GM12864 (cell line): ENCODE measurements at regions not wholly inside any gene's neighbourhood (a gene's known extent, or its start where the extent isn't known, plus 50 kb on each side); places are given as distances from the start of the nearest gene placed in this dataset.

Experiments
- DNase-seq: peaks from one replicate; pipeline ENCODE4 v3.0.0-alpha.2; 2011; ENCODE audit warnings: low read depth
- H3K4me3 ChIP-seq: 2 replicates; pipeline ENCODE4 v1.5.1; 2011; ENCODE audit warnings: mild to moderate bottlenecking, low read depth, low read length, control low read depth
- TF ChIP-seq, protein P1 (sequence below): IDR thresholded peaks from 2 replicates; pipeline ENCODE4 v1.5.1; 2011; ENCODE audit warnings: low read depth, mild to moderate bottlenecking, moderate library complexity, low read length, control low read depth, inconsistent platforms; ENCODE audit errors: missing control alignments

DNA sequence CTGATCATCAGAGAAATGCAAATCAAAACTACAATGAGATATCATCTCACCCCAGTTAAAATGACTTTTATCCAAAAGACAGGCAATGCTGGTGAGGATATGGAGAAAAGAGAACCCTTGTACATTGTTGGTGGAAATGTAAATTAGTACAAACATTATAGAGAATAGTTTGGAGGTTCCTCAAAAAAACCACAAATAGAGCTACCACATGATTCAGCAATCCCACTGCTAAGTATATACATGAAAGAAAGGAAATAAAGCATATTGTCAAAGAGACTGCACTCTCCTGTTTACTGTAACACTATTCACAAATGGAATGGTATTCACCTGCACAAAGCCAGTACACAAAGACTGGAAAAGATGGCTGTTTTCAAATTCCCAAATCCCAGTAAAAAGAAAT lies 1233.7 kb downstream of the PCDH17 start:
- DNase-seq = no peak
- TF ChIP-seq, protein P1, sequence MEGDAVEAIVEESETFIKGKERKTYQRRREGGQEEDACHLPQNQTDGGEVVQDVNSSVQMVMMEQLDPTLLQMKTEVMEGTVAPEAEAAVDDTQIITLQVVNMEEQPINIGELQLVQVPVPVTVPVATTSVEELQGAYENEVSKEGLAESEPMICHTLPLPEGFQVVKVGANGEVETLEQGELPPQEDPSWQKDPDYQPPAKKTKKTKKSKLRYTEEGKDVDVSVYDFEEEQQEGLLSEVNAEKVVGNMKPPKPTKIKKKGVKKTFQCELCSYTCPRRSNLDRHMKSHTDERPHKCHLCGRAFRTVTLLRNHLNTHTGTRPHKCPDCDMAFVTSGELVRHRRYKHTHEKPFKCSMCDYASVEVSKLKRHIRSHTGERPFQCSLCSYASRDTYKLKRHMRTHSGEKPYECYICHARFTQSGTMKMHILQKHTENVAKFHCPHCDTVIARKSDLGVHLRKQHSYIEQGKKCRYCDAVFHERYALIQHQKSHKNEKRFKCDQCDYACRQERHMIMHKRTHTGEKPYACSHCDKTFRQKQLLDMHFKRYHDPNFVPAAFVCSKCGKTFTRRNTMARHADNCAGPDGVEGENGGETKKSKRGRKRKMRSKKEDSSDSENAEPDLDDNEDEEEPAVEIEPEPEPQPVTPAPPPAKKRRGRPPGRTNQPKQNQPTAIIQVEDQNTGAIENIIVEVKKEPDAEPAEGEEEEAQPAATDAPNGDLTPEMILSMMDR = no peak
- no peak overlapping the region for H3K4me3 ChIP-seq

- no peak overlapping the region for H3K4me3 ChIP-seq
- no peak for DNase-seq
- TF ChIP-seq, protein P1 = no peak
These were observed 1238.0 kb downstream of the PCDH17 start for GRCh38 chr13:58869566-58869965.

- no peak overlapping the region for H3K4me3 ChIP-seq
- no peak for DNase-seq
- TF ChIP-seq, protein P1 = no peak
These were observed 1244.9 kb downstream of the PCDH17 start for GRCh38 chr13:58876473-58876872.

DNA sequence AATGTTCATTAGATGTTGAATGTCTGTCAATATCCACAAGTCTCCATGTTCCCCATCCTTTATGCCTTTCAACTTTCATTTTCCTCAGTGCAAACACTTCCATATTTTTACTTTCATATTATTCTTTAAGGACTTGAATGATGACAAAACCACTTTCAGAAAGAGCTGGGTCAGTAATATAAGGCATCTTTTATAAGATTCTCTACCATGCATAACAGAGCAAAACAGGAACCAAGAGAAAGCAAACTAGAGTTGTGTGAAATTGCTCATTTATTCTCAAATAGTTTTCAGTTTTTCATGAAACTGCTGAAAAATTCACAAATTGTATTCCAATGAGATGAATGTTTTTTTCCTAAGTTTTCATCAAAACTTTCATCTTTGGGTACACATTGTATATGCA lies 1247.6 kb downstream of the PCDH17 start:
- DNase-seq = no peak
- TF ChIP-seq, protein P1 = no peak
- H3K4me3 ChIP-seq = no peak overlapping the region

- H3K4me3 ChIP-seq = no peak overlapping the region
- TF ChIP-seq, protein P1 = no peak
- no peak for DNase-seq
These were observed 1251.0 kb downstream of the PCDH17 start for GRCh38 chr13:58882516-58882915.

DNA sequence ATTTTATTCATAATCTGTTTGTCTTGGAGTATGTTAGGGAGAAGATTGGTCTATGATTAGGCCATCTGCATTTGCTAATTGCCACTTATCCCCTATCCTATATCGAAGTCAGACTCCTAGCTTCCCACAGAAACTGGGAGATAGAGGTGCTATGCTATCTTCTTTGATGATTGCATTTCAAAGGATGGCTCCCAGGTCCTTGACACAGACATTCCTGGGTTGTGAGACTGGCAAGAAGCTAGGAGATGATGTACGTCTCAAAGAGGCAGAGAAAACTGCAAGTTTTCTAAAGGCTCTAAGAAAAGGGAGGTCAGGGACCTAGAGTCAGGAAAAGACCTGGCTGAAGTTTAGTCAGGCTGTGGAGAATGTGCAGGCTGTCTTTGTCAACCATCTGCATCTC lies 1251.9 kb downstream of the PCDH17 start:
- TF ChIP-seq, protein P1 = no peak

DNA sequence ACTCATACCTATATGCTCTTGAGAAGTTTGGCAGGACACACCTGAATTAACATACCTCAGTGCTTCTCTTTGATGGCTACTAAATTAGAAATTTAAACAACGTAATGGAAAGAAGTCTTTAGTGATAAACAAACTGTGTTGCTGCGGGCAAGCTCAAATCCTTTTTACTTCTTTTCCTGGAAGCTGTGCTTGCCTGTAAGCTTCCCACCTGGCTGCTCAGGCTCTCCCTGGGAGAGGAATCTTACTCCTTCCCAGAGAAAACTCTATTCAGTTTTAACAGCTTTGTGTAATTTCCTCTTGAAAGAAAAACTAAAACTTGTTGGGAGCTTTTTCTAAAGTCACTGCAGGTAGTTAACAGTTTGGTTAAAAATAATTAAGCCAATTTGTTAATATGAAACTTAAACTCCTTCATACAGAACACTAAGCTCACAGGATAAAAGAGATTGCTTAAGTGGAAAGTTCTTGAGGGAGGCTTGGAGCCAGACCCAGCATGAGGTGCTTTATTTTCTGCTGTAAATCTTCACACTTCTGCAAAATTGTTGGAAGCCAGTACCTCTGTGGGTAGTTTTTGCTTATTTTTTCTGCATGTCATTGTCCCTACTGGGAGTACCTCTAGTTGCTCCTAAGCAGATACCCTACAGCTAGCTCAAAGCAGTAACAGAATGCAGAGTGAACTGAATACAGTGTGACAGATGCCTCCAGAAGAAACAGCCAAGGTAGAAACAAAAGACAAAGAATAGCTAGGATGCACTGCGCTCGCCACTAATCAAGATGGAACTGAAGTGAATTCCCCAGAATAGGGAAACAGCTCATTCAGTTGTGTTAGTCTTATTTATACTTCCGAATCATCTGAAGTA lies 1253.0 kb downstream of the PCDH17 start:
- TF ChIP-seq, protein P1 = no peak
- no peak overlapping the region for H3K4me3 ChIP-seq
- no peak for DNase-seq

More for the DNA sequence above, 1251.9 kb downstream of the PCDH17 start:
- no peak overlapping the region for H3K4me3 ChIP-seq
- DNase-seq = no peak
